ENCODE measurements at regions not wholly inside any gene's neighbourhood (a gene's known extent, or its start where the extent isn't known, plus 50 kb on each side); places are given as distances from the start of the nearest gene placed in this dataset.

DNA sequence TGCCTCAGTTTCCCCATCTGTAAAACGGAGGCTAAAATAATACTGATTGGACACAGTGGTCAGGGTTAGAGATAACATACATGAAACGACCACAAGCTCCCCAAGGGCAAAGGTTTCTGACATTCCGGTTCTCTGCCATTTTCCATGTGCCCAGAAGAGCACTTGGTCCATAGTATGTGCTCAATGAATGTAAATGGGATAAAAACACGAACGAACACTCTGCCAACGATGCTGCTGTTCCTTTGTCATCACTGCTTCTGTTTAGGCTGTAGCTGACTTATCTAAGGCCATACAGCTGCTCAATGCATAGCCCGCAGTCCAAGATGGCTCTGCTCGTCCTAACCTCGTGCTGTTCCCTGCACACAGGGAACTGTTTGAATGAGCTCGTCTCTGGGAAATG, 102.0 kb downstream of the RMI2 start:
- no peak for DNase-seq

DNA sequence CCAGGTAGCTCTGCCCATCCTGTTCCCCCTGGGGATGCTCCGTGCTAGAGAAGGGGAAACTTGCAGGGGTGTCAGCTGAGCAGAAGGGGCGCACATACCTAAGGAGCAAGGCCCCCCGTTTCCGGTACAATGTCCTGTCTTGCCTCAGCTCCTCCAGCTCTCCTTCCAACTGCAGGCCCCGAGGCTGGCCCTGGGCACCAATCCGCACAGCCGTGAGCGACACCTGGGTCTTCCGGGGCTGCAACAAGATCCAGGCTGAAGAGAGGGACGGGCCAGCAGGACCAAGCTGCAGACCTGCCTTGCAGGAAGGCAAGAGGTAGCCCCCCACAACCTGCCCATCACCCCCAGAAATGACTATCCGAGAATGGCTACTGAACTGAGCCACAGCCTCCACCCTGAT, 102.6 kb downstream of the RMI2 start:
- DNase-seq, result no peak

DNA sequence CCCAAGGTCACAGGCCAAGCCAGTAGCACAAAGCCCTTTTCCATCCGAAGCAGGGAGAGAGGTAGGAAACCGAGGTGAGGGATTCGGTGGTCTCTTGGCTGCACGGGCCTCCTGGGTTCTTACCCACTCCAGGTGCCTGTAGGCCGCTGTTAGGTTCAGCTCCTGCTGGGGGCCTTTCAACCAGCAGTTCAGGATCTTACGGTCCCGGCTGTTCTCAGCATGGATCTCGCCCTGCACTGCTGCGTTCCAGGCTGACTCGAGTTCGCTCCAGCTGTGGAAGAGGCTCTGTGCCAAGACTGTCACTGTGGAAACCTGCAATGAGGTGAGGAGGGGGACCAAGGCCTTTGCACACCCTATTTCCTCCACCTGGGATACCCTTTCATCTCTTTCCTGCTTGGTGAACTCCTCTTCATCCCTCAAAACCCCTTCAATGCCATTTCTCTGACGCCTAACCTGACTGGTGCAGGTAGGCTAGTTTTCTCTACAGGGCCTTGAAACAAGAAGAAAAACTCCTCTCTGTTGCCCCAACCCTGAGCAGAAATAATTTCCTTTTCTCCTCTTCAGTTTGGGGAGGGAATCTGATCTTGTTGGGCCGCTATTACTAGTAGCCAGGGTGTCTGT, 103.6 kb downstream of the RMI2 start:
- DNase-seq, result no peak

DNA sequence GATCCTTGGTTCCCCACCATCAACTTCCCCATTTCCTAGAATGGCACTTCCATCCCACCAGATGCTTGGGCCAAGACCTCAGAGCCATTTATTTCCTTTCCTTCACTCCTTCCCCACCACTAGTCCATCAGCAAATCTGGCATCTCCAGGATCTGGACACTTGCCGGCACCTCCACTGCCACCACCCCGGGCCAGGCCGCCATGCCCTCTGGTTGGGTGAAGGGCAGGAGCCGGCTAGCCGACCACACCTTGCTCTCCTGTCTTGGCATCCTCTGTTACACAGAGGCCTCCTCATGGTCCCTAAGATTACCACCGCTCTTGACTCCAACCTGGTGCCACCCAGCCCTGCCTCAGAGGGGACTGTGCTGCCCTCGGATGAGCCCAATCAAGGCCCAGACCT, 104.5 kb downstream of the RMI2 start:
- no peak for DNase-seq

DNA sequence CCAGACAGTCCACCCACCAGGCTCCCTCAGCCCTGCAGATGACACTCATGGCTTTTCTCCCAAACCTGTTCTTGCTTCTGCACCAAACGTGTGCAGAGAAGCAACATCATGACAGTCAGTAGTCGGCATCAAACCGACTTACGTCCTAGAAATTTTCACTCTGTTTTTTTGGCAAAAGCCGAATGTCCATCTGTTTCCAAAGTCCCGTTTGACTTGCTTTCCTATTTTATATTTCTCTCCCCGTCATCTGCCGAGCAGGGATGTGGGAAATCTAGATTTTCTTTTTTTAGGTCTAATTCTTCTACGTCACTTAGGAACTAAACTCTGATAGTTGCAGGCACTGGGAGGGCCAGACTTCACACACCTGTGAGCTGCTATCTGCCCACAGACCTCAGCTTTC, 104.9 kb downstream of the RMI2 start:
- no peak for DNase-seq

DNA sequence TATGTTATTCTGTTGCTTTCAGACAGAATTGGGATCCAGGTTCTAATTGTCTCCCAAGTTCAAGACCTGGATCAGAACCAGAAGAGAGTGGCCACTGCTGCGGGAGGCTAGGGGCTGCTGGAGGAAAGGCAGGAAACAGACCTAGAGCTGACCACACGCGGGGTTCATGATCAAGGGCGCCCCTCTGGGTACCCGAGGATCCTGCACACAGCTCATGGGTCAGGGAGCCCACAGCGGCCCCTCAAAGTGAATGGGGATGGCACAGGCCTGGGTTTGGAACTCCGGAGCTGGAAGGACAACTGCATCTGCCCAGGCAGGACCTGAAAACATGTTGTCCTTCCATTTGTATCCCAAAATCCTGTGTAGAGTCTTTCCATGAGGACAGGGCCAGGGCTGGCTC, 107.0 kb downstream of the RMI2 start:
- no peak for DNase-seq

DNA sequence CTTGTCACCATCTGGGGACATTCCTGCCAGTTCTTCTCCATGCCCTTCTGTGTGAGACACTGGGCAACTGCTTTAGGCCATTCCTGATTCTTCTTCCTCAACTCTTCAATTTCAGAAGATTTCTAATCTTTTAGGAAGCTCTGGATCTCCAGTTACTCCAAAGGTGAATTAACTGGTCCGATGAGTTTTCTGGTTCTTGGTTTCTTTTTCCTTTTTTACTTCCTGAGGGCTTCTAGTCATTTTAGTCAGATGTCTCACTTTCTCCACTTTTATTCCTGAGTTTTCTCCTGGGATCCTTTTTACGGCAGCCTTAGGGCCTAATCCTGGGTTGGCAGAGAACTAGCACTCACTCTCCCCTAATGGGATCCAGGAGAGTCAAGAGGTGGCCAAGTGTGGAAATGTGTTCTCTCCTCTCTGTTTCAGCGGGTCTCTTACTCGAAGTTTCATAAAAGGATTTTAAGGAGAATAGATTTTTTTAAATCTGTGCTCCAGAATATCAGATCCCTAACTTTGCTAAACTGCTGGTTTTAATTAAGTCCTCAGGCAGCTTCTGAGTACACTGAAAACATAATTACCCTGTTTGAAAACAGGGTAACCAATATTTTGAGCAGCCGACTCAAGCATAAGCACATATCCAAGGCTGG, 107.6 kb downstream of the RMI2 start:
- no peak for DNase-seq

DNA sequence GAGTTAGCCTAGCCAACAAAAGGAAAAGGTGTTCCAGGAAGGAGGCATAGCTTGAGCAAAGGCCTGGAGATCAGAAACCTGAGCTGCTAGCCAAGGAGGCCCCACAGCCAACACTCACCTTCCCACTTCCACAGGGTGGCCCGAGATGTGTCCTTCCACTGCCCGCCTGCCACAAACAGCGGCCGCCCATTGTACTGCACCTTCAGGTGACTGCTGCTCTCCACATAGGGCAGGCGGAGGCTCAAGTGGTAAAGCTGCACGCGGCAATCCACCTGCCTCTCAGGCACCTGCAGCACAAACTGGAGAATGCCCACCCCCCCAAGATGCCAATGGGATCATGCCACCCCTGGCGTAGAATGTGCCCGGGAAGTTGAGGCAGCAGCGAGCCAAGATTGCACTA, 111.5 kb downstream of the RMI2 start:
- DNase-seq, result peak; percentile 21

DNA sequence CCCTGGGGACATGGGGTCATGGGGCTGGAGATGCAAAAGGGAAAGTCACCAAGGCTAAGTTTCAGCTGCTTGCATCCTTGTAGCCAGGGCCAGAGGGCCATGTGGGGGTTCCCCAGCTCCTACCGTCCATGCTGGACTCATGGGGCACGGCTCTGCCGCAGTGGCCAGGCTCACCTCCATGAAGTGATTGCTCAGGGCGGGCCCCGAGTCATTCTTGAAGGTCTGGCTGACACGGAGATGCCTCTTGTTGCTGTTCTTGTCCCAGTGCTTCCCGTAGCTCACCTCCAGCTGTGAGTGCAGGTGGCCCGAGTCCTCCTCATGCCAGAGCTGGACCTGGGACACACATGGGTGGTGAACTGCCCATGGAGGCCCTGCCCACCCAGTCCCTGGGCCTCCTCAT, 114.5 kb downstream of the RMI2 start:
- no peak for DNase-seq

DNA sequence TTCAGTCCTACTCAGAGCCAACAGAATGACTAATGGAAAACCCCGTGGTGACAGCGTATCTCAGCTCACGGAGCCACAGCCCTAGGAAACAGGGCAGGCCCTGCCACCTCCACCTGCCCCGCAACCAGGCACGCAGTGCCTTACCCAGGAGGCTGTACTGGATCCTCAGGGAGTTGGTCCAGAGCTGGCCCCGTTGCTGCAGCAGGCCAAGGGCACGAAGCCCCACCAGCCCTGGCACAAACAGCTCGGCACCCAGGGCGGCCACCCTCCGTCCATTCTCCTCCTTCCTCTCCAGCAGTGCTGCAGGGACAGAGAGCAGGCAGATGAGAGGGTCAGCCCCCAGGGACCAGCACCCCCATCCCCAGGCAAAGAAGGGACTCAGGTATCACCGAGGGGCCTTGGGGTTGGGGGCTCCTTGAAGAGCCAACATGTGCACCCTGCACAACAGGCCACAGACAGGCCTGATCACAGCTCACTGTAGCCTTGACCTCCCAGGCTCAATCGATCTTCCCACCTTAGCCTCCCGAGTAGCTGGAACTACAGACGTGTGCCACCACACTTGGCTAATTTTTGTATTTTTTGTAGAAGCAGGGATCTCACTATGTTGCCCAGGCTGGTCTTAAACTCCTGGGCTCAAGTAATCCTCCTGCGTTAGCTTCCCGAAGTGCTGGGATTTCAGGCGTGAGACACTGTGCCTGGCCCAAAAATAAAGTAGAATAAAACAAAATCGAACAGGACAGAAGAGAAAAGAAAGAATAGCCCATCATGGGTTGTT, 115.7 kb downstream of the RMI2 start:
- no peak for DNase-seq

DNA sequence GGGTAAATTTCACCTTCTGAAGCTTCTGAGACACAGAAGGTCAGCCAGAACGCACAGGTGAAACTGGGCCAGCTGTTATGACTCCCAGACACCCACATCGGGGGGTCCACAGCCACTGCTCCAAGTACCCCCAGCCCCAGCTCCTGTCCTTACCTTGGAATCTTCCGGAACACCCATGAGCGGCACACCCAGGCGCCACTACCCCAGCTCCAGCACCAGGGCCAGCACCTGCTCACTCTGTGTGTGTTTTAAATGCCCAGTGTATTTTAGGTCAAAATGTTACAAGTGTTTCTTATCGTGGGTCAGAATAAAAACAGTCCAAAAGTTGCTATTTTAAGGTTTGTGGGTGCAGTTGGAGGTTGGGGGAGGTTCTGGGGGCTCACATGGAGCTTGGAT, 116.3 kb downstream of the RMI2 start:
- DNase-seq, result no peak

DNA sequence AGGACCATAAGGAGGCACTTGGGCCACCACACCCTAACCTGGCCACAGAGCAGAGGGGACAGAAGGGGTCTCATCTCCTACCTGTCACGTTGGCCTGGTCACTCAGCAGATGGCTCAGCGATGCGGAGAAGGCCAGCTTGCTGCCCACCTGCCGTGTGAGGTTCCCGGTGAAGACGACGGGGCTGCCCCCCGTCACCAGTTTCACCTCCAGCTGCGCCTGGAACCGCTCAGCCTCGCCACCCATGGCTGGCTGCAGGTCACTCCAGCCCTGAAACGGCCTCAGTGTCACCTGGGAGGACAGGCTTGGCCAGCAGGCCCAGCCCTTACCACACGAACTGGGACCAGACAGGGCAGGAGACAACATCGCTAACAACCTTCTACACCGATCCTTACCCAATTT, 116.8 kb downstream of the RMI2 start:
- no peak for DNase-seq

DNA sequence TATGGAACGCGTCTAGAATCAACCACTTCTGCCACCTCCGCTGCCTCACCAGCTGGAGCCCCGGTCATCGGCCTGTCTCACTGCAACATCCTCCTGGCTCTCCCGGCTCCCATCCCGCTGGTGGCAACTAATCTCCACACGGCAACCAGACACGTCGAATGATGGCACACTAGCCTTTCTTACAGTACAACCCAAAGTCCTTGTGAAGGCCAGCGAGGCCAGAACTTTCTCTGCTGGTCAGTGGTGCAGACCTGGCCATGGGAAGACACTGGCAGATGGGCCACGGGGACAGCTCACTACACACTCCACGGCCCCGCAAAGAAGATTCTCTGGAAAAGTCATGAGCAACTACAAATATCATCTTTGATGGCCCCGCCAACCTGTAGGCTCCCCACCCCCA, 117.6 kb downstream of the RMI2 start:
- DNase-seq, result no peak

DNA sequence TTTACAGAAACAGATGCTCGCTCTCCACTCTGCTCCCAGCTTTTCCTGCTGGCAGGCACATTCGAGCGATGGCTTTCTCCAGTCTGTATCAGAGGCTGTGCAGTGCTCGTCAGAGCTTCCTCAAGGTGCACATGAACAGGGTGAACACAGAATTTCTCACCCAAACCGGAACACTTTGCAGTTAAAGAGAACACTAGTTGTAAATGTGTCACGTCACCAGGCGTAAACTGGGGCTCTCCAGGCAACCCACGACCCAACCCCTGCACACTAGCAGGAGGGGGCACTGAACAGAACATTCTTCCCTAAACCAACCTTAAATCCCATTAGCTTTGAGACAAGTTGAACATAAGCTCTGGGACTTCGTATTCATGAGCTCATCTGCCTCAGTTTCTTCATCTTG, 119.0 kb downstream of the RMI2 start:
- no peak for DNase-seq

DNA sequence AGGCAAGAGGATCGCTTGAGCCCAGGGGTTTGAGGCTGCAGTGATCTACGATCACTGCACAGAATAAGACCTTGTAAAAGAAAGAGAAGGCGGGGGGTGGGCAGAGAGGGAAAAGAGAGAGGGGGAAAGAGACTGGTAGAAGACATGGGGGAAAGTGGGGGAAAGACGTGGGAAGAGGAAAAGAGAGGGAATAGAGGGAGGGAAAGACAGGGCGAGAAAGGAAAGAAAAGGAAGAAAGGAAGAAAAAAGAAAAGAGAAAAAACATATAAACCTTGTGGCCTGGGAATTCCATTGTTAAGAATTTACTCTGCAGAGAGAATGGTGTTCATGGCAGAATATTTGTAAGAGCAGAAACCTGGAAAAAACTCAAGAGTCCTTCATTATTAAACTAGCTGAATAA, 120.4 kb downstream of the RMI2 start:
- no peak for DNase-seq

DNA sequence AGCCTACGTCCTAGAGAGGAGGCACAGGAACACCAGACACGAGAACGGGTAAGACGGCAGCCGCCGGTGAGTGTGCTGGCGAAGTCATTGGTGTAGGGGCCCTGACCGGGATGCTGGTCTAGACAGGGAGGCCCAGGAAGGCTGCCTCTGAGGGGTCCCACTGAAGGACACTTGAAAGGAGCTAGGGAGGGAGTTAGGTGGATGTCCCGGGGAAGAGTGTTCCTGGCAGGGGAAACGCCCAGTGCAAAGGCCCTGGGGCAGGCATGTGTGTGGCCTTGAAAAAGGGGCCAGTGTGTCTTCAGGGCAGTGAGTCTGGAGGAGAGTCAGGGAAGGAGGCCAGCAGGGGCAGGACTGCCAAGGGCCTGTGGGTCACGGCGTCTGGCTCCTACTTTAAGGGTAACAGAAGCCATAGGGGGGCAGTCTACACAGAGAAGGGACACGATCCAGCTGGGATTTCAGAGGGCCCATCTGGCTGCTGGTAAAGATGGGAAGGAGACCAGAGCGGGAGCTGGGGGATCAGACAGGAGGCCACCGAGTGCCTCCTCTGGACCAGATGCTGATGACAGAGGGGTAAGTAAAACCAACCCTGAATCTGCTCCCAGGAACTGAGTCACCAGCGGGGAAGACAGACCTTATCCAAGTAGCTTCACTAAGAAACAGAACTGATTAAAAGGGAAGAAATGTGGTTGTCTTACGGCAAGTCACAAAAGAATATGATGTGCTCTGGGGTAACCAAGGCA, 115.9 kb downstream of the LITAF start:
- DNase-seq, result no peak

DNA sequence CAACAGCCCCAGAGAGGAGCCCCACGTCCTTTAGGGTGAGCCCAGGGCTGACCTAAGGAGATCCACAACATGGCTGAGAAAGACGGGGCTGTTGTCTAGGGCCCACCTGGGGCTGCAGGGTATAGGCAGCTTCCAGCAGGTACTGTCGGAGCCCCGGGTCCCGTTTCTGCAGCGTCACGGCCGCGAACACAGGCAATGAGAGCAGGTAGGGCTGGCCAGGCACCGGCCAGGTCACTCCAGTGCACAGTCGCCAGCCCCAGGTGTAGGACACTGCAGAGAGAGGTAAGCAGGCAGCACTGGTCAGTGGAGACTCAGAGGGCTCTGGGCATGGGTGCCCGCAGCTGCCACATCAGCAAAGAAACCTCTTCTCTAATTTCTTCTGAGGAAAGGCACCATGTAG, 115.2 kb downstream of the LITAF start:
- no peak for DNase-seq

DNA sequence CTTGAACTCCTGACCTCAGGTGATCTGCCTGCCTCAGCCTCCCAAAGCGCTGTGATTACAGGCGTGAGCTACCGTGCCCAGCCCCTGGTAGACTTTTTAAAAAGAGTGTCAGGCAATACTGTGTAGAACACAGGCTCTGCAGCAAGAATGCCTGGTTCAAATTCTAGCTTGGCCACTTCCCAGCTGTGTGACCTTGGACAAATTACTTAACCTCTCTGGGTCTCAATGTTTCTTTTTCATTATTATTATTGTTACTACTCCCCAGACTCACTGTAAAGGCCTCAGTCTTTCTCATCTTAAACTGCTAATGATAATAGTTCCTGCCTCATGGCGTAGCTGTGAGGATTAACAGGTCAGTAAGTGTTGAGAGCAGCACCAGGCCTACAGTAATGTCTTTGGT, 114.3 kb downstream of the LITAF start:
- DNase-seq, result no peak

DNA sequence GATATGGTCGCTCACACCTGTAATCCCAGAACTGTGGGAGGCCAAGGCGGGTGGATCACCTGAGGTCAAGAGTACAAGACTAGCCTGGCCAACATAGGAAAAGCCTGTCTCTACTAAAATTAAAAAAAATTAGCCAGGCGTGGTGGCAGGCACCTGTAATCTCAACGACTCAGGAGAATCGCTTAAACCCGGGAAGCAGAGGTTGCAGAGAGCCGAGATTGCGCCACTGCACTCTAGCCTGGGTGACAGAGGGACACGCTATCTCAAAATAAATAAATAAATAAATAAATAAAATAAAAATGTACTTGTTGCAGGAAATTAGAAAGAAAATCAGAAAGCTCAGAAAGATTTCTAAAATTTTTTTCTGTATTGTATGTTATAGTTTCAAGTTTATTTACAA, 113.9 kb downstream of the LITAF start:
- no peak for DNase-seq

DNA sequence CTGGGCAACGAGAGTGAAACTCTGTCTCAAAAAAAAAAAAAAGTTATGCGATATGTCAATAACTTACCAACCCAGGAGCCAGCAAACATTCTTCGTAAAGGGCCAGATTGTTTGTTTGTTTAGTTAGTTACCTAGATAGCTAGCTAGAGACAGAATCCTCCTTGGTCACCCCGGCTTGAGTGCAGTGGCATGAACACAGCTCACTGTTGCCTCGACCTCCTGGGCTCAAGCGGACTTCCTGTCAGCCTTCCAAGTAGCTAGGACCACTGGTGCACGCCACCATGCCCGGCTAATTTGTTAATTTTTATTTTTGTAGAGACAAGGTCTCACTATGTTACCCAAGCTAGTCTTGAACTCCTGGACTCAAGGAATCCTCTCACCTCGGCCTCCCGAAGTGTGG, 113.0 kb downstream of the LITAF start:
- DNase-seq, result no peak

DNA sequence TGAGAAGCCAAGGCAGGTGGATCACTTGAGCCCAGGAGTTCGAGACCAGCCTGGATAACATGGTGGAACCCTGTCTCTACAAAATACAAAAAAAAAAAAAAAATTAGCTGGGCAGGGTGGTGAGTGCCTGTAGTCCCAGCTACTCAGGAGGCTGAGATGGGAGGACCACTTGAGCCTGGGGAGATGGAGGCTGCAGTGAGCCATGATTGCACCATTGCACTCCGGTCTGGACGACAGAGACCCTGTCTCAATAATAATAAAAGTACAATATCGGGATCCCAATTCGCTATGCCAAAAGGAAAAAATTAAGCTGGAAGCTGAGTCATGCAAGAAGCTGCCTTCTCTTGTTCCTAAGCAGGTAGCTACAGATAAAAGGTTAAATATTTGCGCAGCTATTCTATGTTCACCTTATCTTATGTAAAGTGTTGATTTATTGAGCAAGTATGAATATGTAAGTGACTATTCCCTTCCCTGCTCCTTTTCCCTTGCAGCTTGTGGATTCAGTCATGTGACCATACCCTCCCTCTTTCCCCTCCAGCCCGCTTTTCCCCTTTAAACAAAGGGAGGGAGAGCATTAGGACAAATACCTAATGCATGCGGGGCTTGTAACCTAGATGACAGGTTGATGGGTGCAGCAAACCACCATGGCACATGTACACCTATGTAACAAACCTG, 112.0 kb downstream of the LITAF start:
- DNase-seq, result peak; percentile 27

DNA sequence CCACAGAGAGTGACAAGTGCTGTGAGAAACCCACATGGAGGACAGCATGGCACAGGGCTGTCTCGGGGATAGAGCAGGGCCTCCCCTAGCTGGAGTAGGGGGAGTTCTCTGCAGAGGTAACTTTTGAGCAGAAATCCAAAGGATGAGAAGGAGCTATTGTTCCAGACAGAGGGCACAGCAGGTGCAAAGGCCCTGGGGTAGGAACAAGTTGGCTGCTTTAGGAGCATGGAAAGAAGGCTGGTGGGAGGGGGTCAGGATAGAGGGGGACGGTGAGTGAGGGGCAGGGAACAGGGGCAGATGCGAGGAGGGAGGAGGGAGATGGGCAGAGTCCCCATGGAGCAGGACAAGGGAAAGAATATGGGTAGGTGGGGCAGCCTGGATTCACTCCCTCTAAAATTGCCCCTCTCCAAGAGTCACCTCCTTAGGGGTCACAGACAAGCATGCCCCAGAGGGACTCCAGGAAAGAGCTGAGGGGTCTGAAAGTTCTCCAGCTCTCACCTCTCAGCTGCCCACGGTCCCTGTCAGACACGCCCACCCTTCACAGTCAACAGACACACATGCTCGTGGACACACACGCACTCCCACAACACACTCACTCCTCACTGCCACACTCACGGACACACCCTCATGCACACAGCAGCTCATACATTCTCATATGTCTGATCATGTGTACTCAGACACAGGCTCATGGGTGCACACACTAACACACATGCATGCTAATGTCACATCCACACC, 110.7 kb downstream of the LITAF start:
- DNase-seq, result no peak

DNA sequence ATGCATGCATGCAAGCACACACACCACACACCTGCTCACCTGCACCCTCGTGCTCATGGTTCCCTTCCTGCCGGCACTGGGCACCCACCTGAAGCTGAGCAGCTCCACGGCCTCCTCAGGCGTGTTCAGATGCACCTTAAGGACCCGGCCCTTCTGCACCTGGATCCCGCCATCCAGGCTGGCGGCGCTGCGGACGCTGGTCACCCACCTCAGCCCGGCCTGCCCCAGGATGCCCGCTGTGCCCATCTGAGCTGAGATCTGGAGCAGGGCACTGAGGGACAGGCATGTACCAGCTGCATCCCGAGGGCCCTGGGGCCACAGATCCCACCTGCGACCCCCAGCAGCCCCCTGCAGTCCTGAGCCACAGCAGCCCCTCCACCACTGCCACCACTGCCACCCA, 110.0 kb downstream of the LITAF start:
- DNase-seq, result no peak

Data from NCI-H2029 (cell line).